HL-60 (cell line): ENCODE measurements at regions not wholly inside any gene's neighbourhood (a gene's known extent, or its start where the extent isn't known, plus 50 kb on each side); places are given as distances from the start of the nearest gene placed in this dataset.

ENCODE experiments used
- CTCF ChIP-seq: IDR thresholded peaks from one replicate; pipeline ENCODE4 v1.5.1; 2011; ENCODE audit warnings: low read length, control low read depth, inconsistent platforms; ENCODE audit not compliant: insufficient read depth
- GABPA ChIP-seq: IDR thresholded peaks from 2 replicates; pipeline ENCODE4 v1.6.1; 2012; ENCODE audit warnings: low read depth
- POLR2AphosphoS5 ChIP-seq: IDR thresholded peaks from 2 replicates; pipeline ENCODE4 v1.6.1; 2012; ENCODE audit warnings: low read depth
- REST ChIP-seq: IDR thresholded peaks from 2 replicates; pipeline ENCODE4 v1.6.1; 2012; ENCODE audit warnings: low read depth; ENCODE audit not compliant: insufficient replicate concordance
- SPI1 ChIP-seq: IDR thresholded peaks from 2 replicates; pipeline ENCODE4 v1.6.1; 2012; ENCODE audit warnings: low read depth, mild to moderate bottlenecking, borderline replicate concordance

GRCh38 chr4:23697001-23697528, 192.8 kb downstream of the PPARGC1A start:
- TF ChIP-seq CTCF (no peak), POLR2AphosphoS5 (no peak), GABPA (no peak), REST (no peak), SPI1 (no peak)
